Neural cell (in vitro differentiated cells): ENCODE measurements at regions not wholly inside any gene's neighbourhood (a gene's known extent, or its start where the extent isn't known, plus 50 kb on each side); places are given as distances from the start of the nearest gene placed in this dataset.

Experiments used
- H2AFZ ChIP-seq: fragments of 200-600, 300-800 bp; sonication (generic), shearing (Covaris generic); 2 replicates; pipeline ENCODE4 v1.6.0; 2014; ENCODE audit warnings: low read depth, mild to moderate bottlenecking, antibody characterized with exemption, low read length, moderate library complexity
- H3F3A ChIP-seq: fragments of 200-600 bp; shearing (Covaris generic); 2 replicates; pipeline ENCODE4 v1.6.1; 2016; ENCODE audit warnings: mild to moderate bottlenecking, moderate library complexity, mixed read lengths, antibody characterized with exemption, low read length; ENCODE audit not compliant: insufficient read depth, poor library complexity, severe bottlenecking
- H3K27ac ChIP-seq: fragments of 200-600, 300-800 bp; sonication (generic), shearing (Covaris generic); 2 replicates; pipeline ENCODE4 v1.5.1; 2014; ENCODE audit warnings: mild to moderate bottlenecking, low read length, moderate library complexity
- H3K27me3 ChIP-seq: fragments of 300-800, 200-600 bp; sonication (generic), shearing (Covaris generic); 2 replicates; pipeline ENCODE4 v1.6.0; 2014; ENCODE audit warnings: mild to moderate bottlenecking, low read depth, low read length, moderate library complexity; ENCODE audit not compliant: insufficient read depth
- H3K36me3 ChIP-seq: fragments of 300-800, 200-600 bp; sonication (generic), shearing (Covaris generic); 2 replicates; pipeline ENCODE4 v1.5.1; 2014; ENCODE audit warnings: mild to moderate bottlenecking, antibody characterized with exemption, low read length, moderate library complexity; ENCODE audit not compliant: insufficient read depth
- H3K4me2 ChIP-seq: fragments of 300-800, 200-600 bp; sonication (generic), shearing (Covaris generic); 2 replicates; pipeline ENCODE4 v1.6.0; 2014; ENCODE audit warnings: mild to moderate bottlenecking, low read length
- H3K4me3 ChIP-seq: fragments of 300-800, 200-600 bp; sonication (generic), shearing (Covaris generic); 2 replicates; pipeline ENCODE4 v1.5.1; 2014; ENCODE audit warnings: mild to moderate bottlenecking, low read length, moderate library complexity
- H3K79me2 ChIP-seq: fragments of 200-600 bp; shearing (Covaris generic); replicated peaks from 2 replicates; pipeline ENCODE4 v1.6.0; 2014; ENCODE audit warnings: mild to moderate bottlenecking, low read length, moderate library complexity; ENCODE audit not compliant: insufficient read depth
- H3K9ac ChIP-seq: fragments of 300-800, 200-600 bp; sonication (generic), shearing (Covaris generic); 2 replicates; pipeline ENCODE4 v1.6.1; 2016; ENCODE audit warnings: mild to moderate bottlenecking, low read length, mixed read lengths
- H3K9me2 ChIP-seq: fragments of 200-600 bp; shearing (Covaris generic); 2 replicates; pipeline ENCODE4 v1.6.1; 2016; ENCODE audit warnings: mild to moderate bottlenecking, low read length, mixed read lengths; ENCODE audit not compliant: insufficient read depth
- H3K9me3 ChIP-seq: fragments of 200-600, 300-800 bp; sonication (generic), shearing (Covaris generic); 2 replicates; pipeline ENCODE4 v1.6.1; 2016; ENCODE audit warnings: mild to moderate bottlenecking, mixed run types, low read length, moderate library complexity, mixed read lengths
- H4K20me1 ChIP-seq: fragments of 200-600 bp; shearing (Covaris generic); 2 replicates; pipeline ENCODE4 v1.6.1; 2016; ENCODE audit warnings: mild to moderate bottlenecking, mixed run types; ENCODE audit not compliant: insufficient read depth
- EP300 ChIP-seq: fragments of 450-650 bp; conservative IDR thresholded peaks from 2 replicates; pipeline ENCODE4 v1.6.1; 2014; ENCODE audit warnings: antibody characterized with exemption, mild to moderate bottlenecking, moderate library complexity; ENCODE audit not compliant: poor library complexity, severe bottlenecking
- EZH2 ChIP-seq: fragments of 200-600, 300-800 bp; shearing (Covaris generic), sonication (generic); IDR thresholded peaks from 2 replicates; pipeline ENCODE4 v1.6.1; 2014; ENCODE audit warnings: antibody characterized with exemption, low read length, borderline replicate concordance, mild to moderate bottlenecking; ENCODE audit not compliant: insufficient read depth, poor library complexity, severe bottlenecking
- MXI1 ChIP-seq: fragments of 450-650 bp; conservative IDR thresholded peaks from 2 replicates; pipeline ENCODE4 v1.6.1; 2014; ENCODE audit warnings: antibody characterized with exemption, mild to moderate bottlenecking; ENCODE audit not compliant: poor library complexity, severe bottlenecking
- POLR2AphosphoS5 ChIP-seq: IDR thresholded peaks from 2 replicates; pipeline ENCODE4 v1.6.1; 2012
- RAD21 ChIP-seq: fragments of 450-650 bp; conservative IDR thresholded peaks from 2 replicates; pipeline ENCODE4 v1.6.1; 2014; ENCODE audit warnings: antibody characterized with exemption, mild to moderate bottlenecking, moderate library complexity
- SMC3 ChIP-seq: fragments of 450-650 bp; conservative IDR thresholded peaks from 2 replicates; pipeline ENCODE4 v1.6.1; 2014; ENCODE audit warnings: antibody characterized with exemption, mild to moderate bottlenecking, moderate library complexity; ENCODE audit not compliant: poor library complexity
- TAF1 ChIP-seq: IDR thresholded peaks from 2 replicates; pipeline ENCODE4 v1.6.1; 2012; ENCODE audit warnings: low read depth
- TF ChIP-seq, protein P1 (sequence below): fragments of 450-650 bp; IDR thresholded peaks from 2 replicates; pipeline ENCODE4 v1.5.1; 2014; ENCODE audit warnings: antibody characterized with exemption, mild to moderate bottlenecking, moderate library complexity; ENCODE audit not compliant: poor library complexity, severe bottlenecking
- TF ChIP-seq, protein P2 (sequence below): IDR thresholded peaks from 2 replicates; pipeline ENCODE4 v1.6.1; 2012; ENCODE audit warnings: borderline replicate concordance

DNA sequence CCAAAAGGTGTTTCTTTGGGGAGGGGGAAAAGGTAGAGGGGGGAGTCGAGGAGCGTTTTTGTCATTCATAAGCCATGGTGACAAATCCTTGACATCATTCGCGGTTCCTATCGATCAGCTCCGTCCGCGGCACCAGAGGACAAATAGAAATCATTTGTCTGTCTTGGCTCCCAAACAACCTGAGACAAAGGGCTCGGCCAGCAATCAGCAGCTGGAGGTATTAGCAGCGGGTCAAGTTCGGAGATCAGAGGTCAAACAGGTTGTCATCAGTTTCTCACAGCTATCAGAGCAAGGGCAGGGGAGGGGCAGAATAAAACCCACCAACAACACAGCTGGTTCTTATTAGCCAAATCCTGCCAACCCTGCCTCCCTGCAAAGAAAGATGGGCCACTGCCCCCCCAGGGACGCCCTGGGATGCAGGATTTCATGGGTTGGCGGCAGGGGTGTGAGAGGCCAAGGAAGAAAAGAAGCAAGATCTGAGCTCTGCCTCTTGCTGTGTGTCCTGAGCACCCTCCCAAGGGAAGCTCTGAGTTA, 145.3 kb upstream of the LHX1 start:
- Histone ChIP-seq H3K4me2 (peak overlapping the region; percentile 19), H3K9ac (peak overlapping the region; percentile 7), H3K36me3 (no peaks in the 10 kb centered on the region), H3K27ac (no peak overlapping the region), H3K79me2 (no peaks in the 10 kb centered on the region), H3K27me3 (peaks cover 5% of the 10 kb centered on the region), H2AFZ (no peak overlapping the region), H4K20me1 (no peaks in the 10 kb centered on the region), H3F3A (no peaks in the 10 kb centered on the region), H3K4me3 (no peak overlapping the region), H3K9me2 (no peaks in the 10 kb centered on the region), H3K9me3 (no peaks in the 10 kb centered on the region)
- TF ChIP-seq MXI1 (no peak), TAF1 (no peak), SMC3 (no peak), RAD21 (no peak), EP300 (no peak), EZH2 (no peak), POLR2AphosphoS5 (no peak)
- TF ChIP-seq, protein P1, sequence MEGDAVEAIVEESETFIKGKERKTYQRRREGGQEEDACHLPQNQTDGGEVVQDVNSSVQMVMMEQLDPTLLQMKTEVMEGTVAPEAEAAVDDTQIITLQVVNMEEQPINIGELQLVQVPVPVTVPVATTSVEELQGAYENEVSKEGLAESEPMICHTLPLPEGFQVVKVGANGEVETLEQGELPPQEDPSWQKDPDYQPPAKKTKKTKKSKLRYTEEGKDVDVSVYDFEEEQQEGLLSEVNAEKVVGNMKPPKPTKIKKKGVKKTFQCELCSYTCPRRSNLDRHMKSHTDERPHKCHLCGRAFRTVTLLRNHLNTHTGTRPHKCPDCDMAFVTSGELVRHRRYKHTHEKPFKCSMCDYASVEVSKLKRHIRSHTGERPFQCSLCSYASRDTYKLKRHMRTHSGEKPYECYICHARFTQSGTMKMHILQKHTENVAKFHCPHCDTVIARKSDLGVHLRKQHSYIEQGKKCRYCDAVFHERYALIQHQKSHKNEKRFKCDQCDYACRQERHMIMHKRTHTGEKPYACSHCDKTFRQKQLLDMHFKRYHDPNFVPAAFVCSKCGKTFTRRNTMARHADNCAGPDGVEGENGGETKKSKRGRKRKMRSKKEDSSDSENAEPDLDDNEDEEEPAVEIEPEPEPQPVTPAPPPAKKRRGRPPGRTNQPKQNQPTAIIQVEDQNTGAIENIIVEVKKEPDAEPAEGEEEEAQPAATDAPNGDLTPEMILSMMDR = no peak
- TF ChIP-seq, protein P2, sequence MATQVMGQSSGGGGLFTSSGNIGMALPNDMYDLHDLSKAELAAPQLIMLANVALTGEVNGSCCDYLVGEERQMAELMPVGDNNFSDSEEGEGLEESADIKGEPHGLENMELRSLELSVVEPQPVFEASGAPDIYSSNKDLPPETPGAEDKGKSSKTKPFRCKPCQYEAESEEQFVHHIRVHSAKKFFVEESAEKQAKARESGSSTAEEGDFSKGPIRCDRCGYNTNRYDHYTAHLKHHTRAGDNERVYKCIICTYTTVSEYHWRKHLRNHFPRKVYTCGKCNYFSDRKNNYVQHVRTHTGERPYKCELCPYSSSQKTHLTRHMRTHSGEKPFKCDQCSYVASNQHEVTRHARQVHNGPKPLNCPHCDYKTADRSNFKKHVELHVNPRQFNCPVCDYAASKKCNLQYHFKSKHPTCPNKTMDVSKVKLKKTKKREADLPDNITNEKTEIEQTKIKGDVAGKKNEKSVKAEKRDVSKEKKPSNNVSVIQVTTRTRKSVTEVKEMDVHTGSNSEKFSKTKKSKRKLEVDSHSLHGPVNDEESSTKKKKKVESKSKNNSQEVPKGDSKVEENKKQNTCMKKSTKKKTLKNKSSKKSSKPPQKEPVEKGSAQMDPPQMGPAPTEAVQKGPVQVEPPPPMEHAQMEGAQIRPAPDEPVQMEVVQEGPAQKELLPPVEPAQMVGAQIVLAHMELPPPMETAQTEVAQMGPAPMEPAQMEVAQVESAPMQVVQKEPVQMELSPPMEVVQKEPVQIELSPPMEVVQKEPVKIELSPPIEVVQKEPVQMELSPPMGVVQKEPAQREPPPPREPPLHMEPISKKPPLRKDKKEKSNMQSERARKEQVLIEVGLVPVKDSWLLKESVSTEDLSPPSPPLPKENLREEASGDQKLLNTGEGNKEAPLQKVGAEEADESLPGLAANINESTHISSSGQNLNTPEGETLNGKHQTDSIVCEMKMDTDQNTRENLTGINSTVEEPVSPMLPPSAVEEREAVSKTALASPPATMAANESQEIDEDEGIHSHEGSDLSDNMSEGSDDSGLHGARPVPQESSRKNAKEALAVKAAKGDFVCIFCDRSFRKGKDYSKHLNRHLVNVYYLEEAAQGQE = no peak

DNA sequence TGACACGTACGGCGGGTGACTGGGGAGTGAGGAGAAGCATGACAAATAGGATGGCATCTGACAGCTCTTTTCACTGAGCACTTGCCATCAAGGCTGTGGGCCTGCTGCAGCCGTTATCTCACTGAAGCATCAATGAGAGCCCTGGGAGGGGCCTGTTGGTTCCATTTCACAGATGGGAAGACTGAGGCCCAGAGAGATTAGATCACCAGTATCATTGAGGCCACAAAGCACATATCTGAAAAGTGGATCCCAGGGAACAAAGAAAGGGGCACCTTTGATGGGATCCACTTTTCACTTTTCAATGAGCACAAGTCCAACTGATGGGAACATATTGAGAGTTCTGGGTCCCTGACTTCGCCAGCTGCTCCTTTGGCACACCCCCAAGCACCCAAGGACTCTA, 144.4 kb upstream of the LHX1 start:
- no peak overlapping the region for H3K9ac ChIP-seq
- H3K9me3 ChIP-seq = no peaks in the 10 kb centered on the region
- H3K79me2 ChIP-seq = no peaks in the 10 kb centered on the region
- TF ChIP-seq EZH2 = no peak
- no peak for TF ChIP-seq RAD21
- no peak for TF ChIP-seq POLR2AphosphoS5
- TF ChIP-seq MXI1 = no peak
- TF ChIP-seq, protein P2 = no peak
- no peak for TF ChIP-seq EP300
- TF ChIP-seq TAF1 = no peak
- H2AFZ ChIP-seq = no peak overlapping the region
- H3K4me3 ChIP-seq = no peak overlapping the region
- H3K27me3 ChIP-seq = peaks cover 5% of the 10 kb centered on the region
- H3K36me3 ChIP-seq = no peaks in the 10 kb centered on the region
- no peaks in the 10 kb centered on the region for H3K9me2 ChIP-seq
- H3F3A ChIP-seq = no peaks in the 10 kb centered on the region
- H3K27ac ChIP-seq = no peak overlapping the region
- no peaks in the 10 kb centered on the region for H4K20me1 ChIP-seq
- no peak overlapping the region for H3K4me2 ChIP-seq
